HG03108 (cell line): ENCODE measurements at regions not wholly inside any gene's neighbourhood (a gene's known extent, or its start where the extent isn't known, plus 50 kb on each side); places are given as distances from the start of the nearest gene placed in this dataset.
"Not testable (repeated sequence)": the region's sequence is repeated elsewhere in the genome, so short reads cannot be mapped to it uniquely, and the experiment has no call there.

Experiments
- ATAC-seq: cut with Tn5 transposase; IDR thresholded peaks from one replicate; pipeline ENCODE4 v1.9.1; 2021; ENCODE audit warnings: moderate library complexity; ENCODE audit not compliant: unreplicated experiment

GRCh38 chr10:8173243-8173865, 118.9 kb downstream of the GATA3 start:
- no peak for ATAC-seq

- no peak for ATAC-seq
Observed at GRCh38 chr10:8173866-8174243, 119.4 kb downstream of the GATA3 start.

GRCh38 chr10:8174762-8175161, 120.3 kb downstream of the GATA3 start:
- ATAC-seq, result no peak

- not testable (repeated sequence) for ATAC-seq
Observed at GRCh38 chr10:8177526-8177925, 123.0 kb downstream of the GATA3 start.

- ATAC-seq, result not testable (repeated sequence)
Observed at GRCh38 chr10:8179773-8180172, 125.3 kb downstream of the GATA3 start.

- ATAC-seq, result no peak
Observed at GRCh38 chr10:8180360-8181109, 126.0 kb downstream of the GATA3 start.

GRCh38 chr10:8181496-8182157, 127.1 kb downstream of the GATA3 start:
- no peak for ATAC-seq

GRCh38 chr10:8182806-8183205, 128.3 kb downstream of the GATA3 start:
- ATAC-seq, result no peak

GRCh38 chr10:8183241-8183704, 128.8 kb downstream of the GATA3 start:
- ATAC-seq, result peak; percentile 61

GRCh38 chr10:8187171-8187666, 132.7 kb downstream of the GATA3 start:
- ATAC-seq, result no peak

- ATAC-seq, result no peak
Observed at GRCh38 chr10:8189458-8189857, 135.0 kb downstream of the GATA3 start.

GRCh38 chr10:8192301-8192700, 137.8 kb downstream of the GATA3 start:
- ATAC-seq, result no peak

- no peak for ATAC-seq
Observed at GRCh38 chr10:8193546-8193945, 139.1 kb downstream of the GATA3 start.

- ATAC-seq, result no peak
Observed at GRCh38 chr10:8194050-8194449, 139.6 kb downstream of the GATA3 start.

GRCh38 chr10:8206882-8207281, 152.4 kb downstream of the GATA3 start:
- ATAC-seq, result no peak

- ATAC-seq, result no peak
Observed at GRCh38 chr10:8211631-8212030, 157.1 kb downstream of the GATA3 start.

GRCh38 chr10:8213735-8214134, 159.2 kb downstream of the GATA3 start:
- ATAC-seq, result no peak

- ATAC-seq, result no peak
Observed at GRCh38 chr10:8214587-8214986, 160.1 kb downstream of the GATA3 start.

- no peak for ATAC-seq
Observed at GRCh38 chr10:8216893-8217292, 162.4 kb downstream of the GATA3 start.

- no peak for ATAC-seq
Observed at GRCh38 chr10:8221451-8221850, 167.0 kb downstream of the GATA3 start.

- ATAC-seq, result no peak
Observed at GRCh38 chr10:8224591-8224990, 170.1 kb downstream of the GATA3 start.

GRCh38 chr10:8225187-8225586, 170.7 kb downstream of the GATA3 start:
- ATAC-seq, result no peak
